ENCODE measurements at regions not wholly inside any gene's neighbourhood (a gene's known extent, or its start where the extent isn't known, plus 50 kb on each side); places are given as distances from the start of the nearest gene placed in this dataset.

DNA sequence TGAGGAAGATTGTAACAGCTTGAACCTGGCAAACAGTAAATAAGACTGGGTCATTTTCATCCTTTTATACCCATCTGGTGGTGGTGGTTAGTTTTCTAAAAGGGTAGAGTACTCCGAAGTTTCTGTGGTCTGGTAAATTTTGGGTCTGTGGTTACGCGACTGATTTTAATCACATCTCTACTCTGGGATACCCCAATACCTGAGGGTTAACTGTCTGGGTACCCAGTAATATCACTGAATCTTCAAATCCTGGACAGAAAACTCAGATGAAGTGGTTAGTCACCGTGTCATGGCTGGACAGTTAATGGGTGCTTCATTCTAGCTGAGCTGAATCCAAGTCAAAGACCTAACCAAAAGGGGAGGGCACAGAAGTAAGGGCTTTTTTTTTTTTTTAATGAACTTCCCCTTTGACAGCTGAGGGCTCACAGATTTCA, 474.2 kb downstream of the GADD45G start:
- TF ChIP-seq, protein P1, sequence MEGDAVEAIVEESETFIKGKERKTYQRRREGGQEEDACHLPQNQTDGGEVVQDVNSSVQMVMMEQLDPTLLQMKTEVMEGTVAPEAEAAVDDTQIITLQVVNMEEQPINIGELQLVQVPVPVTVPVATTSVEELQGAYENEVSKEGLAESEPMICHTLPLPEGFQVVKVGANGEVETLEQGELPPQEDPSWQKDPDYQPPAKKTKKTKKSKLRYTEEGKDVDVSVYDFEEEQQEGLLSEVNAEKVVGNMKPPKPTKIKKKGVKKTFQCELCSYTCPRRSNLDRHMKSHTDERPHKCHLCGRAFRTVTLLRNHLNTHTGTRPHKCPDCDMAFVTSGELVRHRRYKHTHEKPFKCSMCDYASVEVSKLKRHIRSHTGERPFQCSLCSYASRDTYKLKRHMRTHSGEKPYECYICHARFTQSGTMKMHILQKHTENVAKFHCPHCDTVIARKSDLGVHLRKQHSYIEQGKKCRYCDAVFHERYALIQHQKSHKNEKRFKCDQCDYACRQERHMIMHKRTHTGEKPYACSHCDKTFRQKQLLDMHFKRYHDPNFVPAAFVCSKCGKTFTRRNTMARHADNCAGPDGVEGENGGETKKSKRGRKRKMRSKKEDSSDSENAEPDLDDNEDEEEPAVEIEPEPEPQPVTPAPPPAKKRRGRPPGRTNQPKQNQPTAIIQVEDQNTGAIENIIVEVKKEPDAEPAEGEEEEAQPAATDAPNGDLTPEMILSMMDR (IDR thresholded peaks at IDR 0.05) = no peak
- TF ChIP-seq POLR2A (IDR thresholded peaks at IDR 0.05) (no peak), EP300 (IDR thresholded peaks at IDR 0.05) (no peak), POLR2AphosphoS5 (IDR thresholded peaks at IDR 0.05) (no peak)

Data from gastroesophageal sphincter (tissue), 3 donors.